SK-N-SH (cell line): ENCODE measurements at regions not wholly inside any gene's neighbourhood (a gene's known extent, or its start where the extent isn't known, plus 50 kb on each side); places are given as distances from the start of the nearest gene placed in this dataset.

ENCODE experiments used
- CTCF ChIA-PET: fragments of 300-600, 350-600 bp; formaldehyde crosslinking; extraction: SDS; loops from one replicate; lab custom pipeline; 2021; lab: Yijun Ruan, JAX
- POLR2A ChIA-PET: fragments of 350-600 bp; sonication (Branson Sonifier 250); formaldehyde crosslinking; extraction: SDS; loops from one replicate; lab custom pipeline; 2020; ENCODE audit warnings: antibody characterized with exemption, inconsistent platforms; lab: Yijun Ruan, JAX
- DNase-seq: peaks from one replicate; pipeline ENCODE4 v3.0.0; 2012
- H2AFZ ChIP-seq: fragments of 200-600 bp; sonication (generic); 2 replicates; pipeline ENCODE4 v1.8.1; 2016; ENCODE audit warnings: antibody characterized with exemption, mild to moderate bottlenecking, low read depth
- H3F3A ChIP-seq: fragments of 200-600 bp; sonication (generic); replicated peaks from 2 replicates; pipeline ENCODE3; 2016; ENCODE audit warnings: antibody characterized with exemption, mild to moderate bottlenecking; ENCODE audit not compliant: insufficient read depth
- H3K27ac ChIP-seq, 2 experiments: fragments of 200-500 bp in 1 of 2; fragments of 200-600 bp in 1 of 2; sonication (Bioruptor generic) in 1 of 2; sonication (generic), shearing (Covaris generic) in 1 of 2; 2 replicates each; pipeline versions ENCODE4 v1.5.1 to v1.6.1; 2014 to 2016; ENCODE audit warnings: low read depth in 2 of 2, inconsistent platforms in 1 of 2, low read length in 1 of 2, mild to moderate bottlenecking in 1 of 2, mixed read lengths in 1 of 2
- H3K27me3 ChIP-seq: fragments of 200-600 bp; sonication (generic), shearing (Covaris generic); 2 replicates; pipeline ENCODE4 v1.6.1; 2016; ENCODE audit warnings: mixed run types; ENCODE audit not compliant: insufficient read depth
- H3K36me3 ChIP-seq, 2 experiments: fragments of 200-500 bp in 1 of 2; fragments of 200-600 bp in 1 of 2; sonication (Bioruptor generic) in 1 of 2; sonication (generic) in 1 of 2; replicated peaks in 1 of 2; 2 replicates each; pipeline versions ENCODE3 to v1.5.1; 2014 to 2016; ENCODE audit warnings: low read length in 1 of 2, mild to moderate bottlenecking in 1 of 2; ENCODE audit not compliant: insufficient read depth in 2 of 2, control insufficient read depth in 1 of 2
- H3K4me1 ChIP-seq, 2 experiments: fragments of 200-500 bp in 1 of 2; fragments of 200-600 bp in 1 of 2; sonication (Bioruptor generic) in 1 of 2; sonication (generic), shearing (Covaris generic) in 1 of 2; 2 replicates each; pipeline versions ENCODE4 v1.5.1 to v1.6.1; 2014 to 2016; ENCODE audit warnings: low read depth in 1 of 2, low read length in 1 of 2, mixed run types in 1 of 2; ENCODE audit not compliant: insufficient read depth in 2 of 2, control insufficient read depth in 1 of 2
- H3K4me2 ChIP-seq: fragments of 200-600 bp; sonication (generic), shearing (Covaris generic); 2 replicates; pipeline ENCODE4 v1.6.1; 2017; ENCODE audit warnings: mixed run types
- H3K4me3 ChIP-seq, 2 experiments: fragments of 200-500 bp in 1 of 2; fragments of 200-600 bp in 1 of 2; sonication (Bioruptor generic) in 1 of 2; sonication (generic), shearing (Covaris generic) in 1 of 2; 2 replicates each; pipeline versions ENCODE4 v1.5.1 to v1.8.1; 2014 to 2016; ENCODE audit warnings: low read depth in 2 of 2, inconsistent platforms in 1 of 2, low read length in 1 of 2, mild to moderate bottlenecking in 1 of 2, mixed read lengths in 1 of 2, moderate library complexity in 1 of 2
- H3K79me2 ChIP-seq: fragments of 200-600 bp; sonication (generic); 2 replicates; pipeline ENCODE4 v1.8.1; 2017; ENCODE audit warnings: mild to moderate bottlenecking; ENCODE audit not compliant: insufficient read depth
- H3K9ac ChIP-seq: fragments of 200-600 bp; sonication (generic); 2 replicates; pipeline ENCODE4 v1.6.1; 2017; ENCODE audit warnings: mixed run types
- H3K9me2 ChIP-seq: fragments of 200-600 bp; sonication (generic); 2 replicates; pipeline ENCODE4 v1.6.1; 2017; ENCODE audit warnings: mixed run types
- H3K9me3 ChIP-seq: fragments of 200-600 bp; sonication (generic); 2 replicates; pipeline ENCODE4 v1.6.1; 2017; ENCODE audit warnings: mixed run types, mild to moderate bottlenecking, moderate library complexity
- H4K20me1 ChIP-seq: fragments of 200-600 bp; sonication (generic); 2 replicates; pipeline ENCODE4 v1.6.1; 2017; ENCODE audit warnings: mild to moderate bottlenecking, mixed run types; ENCODE audit not compliant: insufficient read depth
- ELF1 ChIP-seq: IDR thresholded peaks from 2 replicates; pipeline ENCODE4 v1.4.0; 2012
- EP300 ChIP-seq, 2 experiments: IDR thresholded peaks; 2 replicates each; pipeline versions ENCODE4 v1.4.0 to v1.6.1; 2012; ENCODE audit warnings: borderline replicate concordance in 1 of 2, low read depth in 1 of 2, low read length in 1 of 2
- FOSL2 ChIP-seq: IDR thresholded peaks from 2 replicates; pipeline ENCODE4 v1.4.0; 2012; ENCODE audit warnings: low read depth, mild to moderate bottlenecking, moderate library complexity, borderline replicate concordance
- GATA2 ChIP-seq: sonication (generic); formaldehyde crosslinking; IDR thresholded peaks from 2 replicates; pipeline ENCODE4 v1.5.0; 2020; ENCODE audit warnings: mild to moderate bottlenecking, missing genetic modification reagents
- MEF2A ChIP-seq: IDR thresholded peaks from 2 replicates; pipeline ENCODE4 v1.4.0; 2012; ENCODE audit warnings: low read depth, borderline replicate concordance
- NFIC ChIP-seq: IDR thresholded peaks from 2 replicates; pipeline ENCODE4 v1.4.0; 2012; ENCODE audit warnings: borderline replicate concordance
- PBX3 ChIP-seq: IDR thresholded peaks from 2 replicates; pipeline ENCODE4; 2012
- RCOR1 ChIP-seq: fragments of 150-350 bp; IDR thresholded peaks from 2 replicates; pipeline ENCODE4 v1.6.1; 2017; ENCODE audit warnings: antibody characterized with exemption, low read length
- RXRA ChIP-seq: IDR thresholded peaks from 2 replicates; pipeline ENCODE4 v1.4.0; 2012; ENCODE audit warnings: low read depth, mild to moderate bottlenecking, borderline replicate concordance
- USF2 ChIP-seq: fragments of 150-350 bp; IDR thresholded peaks from 2 replicates; pipeline ENCODE4 v1.6.1; 2017; ENCODE audit warnings: antibody characterized with exemption, low read length, low read depth, borderline replicate concordance
- ZBTB33 ChIP-seq: IDR thresholded peaks from 2 replicates; pipeline ENCODE4 v1.4.0; 2012; ENCODE audit warnings: low read depth, borderline replicate concordance
- WGBS: methylation state at CpG from one replicate; pipeline ENCODE4 v1.1.6; 2017; ENCODE audit warnings: low lambda C conversion rate; 5-methylcytosine and 5-hydroxymethylcytosine counted together

GRCh38 chr5:173806270-173807035, 81.7 kb upstream of the CPEB4 start:
- Histone ChIP-seq H3K9me2 (no peaks in the 10 kb centered on the region), H4K20me1 (no peaks in the 10 kb centered on the region), H3K9me3 (no peaks in the 10 kb centered on the region), H3K79me2 (no peaks in the 10 kb centered on the region), H3K36me3 (no peaks in the 10 kb centered on the region), H2AFZ (no peak overlapping the region), H3K27me3 (no peaks in the 10 kb centered on the region), H3F3A (no peaks in the 10 kb centered on the region), H3K4me1 (no peaks in the 10 kb centered on the region), H3K9ac (no peak overlapping the region), H3K4me3 (no peak overlapping the region), H3K4me2 (no peak overlapping the region), H3K27ac (no peak overlapping the region)
- ChIA-PET CTCF (no interaction called here), POLR2A (no interaction called here)
- TF ChIP-seq RXRA (no peak), MEF2A (no peak), USF2 (no peak), FOSL2 (no peak), RCOR1 (no peak)
- WGBS: 67% methylated on average over 7 of the region's 7 CpGs
- no peak for DNase-seq

- ChIA-PET POLR2A (no interaction called here), CTCF (no interaction called here)
- Histone ChIP-seq H3K27me3 (no peaks in the 10 kb centered on the region), H3K4me2 (no peak overlapping the region), H3K27ac (no peak overlapping the region), H3K9me2 (no peaks in the 10 kb centered on the region), H3K79me2 (no peaks in the 10 kb centered on the region), H2AFZ (no peak overlapping the region), H3K9me3 (no peaks in the 10 kb centered on the region), H3K4me1 (no peaks in the 10 kb centered on the region), H3K9ac (no peak overlapping the region), H4K20me1 (no peaks in the 10 kb centered on the region), H3F3A (no peaks in the 10 kb centered on the region), H3K4me3 (no peak overlapping the region), H3K36me3 (no peaks in the 10 kb centered on the region)
- TF ChIP-seq EP300 (IDR thresholded peaks at IDR 0.05; ENCODE audit: borderline replicate concordance in 1 of 2, low read depth in 1 of 2, low read length in 1 of 2) (no peak), RCOR1 (no peak), NFIC (no peak), ZBTB33 (no peak), ELF1 (no peak), PBX3 (no peak), GATA2 (no peak)
- DNase-seq: no peak
- WGBS: 81% methylated on average over 17 of the region's 17 CpGs
Observed at GRCh38 chr5:173807181-173807655, 80.9 kb upstream of the CPEB4 start.
